GM21786 (cell line): ENCODE measurements at regions not wholly inside any gene's neighbourhood (a gene's known extent, or its start where the extent isn't known, plus 50 kb on each side); places are given as distances from the start of the nearest gene placed in this dataset.
"Not testable (repeated sequence)": the region's sequence is repeated elsewhere in the genome, so short reads cannot be mapped to it uniquely, and the experiment has no call there.

ENCODE experiments used
- ATAC-seq: cut with Tn5 transposase; IDR thresholded peaks from one replicate; pipeline ENCODE4 v1.9.1; 2021; ENCODE audit not compliant: unreplicated experiment

- ATAC-seq = no peak
Observed at GRCh38 chr7:69418869-69419670, 179.2 kb upstream of the AUTS2 start.

- no peak for ATAC-seq
Observed at GRCh38 chr7:69419934-69420333, 178.3 kb upstream of the AUTS2 start.

- no peak for ATAC-seq
Observed at GRCh38 chr7:69422574-69422985, 175.7 kb upstream of the AUTS2 start.

- ATAC-seq = no peak
Observed at GRCh38 chr7:69426705-69427104, 171.6 kb upstream of the AUTS2 start.

DNA sequence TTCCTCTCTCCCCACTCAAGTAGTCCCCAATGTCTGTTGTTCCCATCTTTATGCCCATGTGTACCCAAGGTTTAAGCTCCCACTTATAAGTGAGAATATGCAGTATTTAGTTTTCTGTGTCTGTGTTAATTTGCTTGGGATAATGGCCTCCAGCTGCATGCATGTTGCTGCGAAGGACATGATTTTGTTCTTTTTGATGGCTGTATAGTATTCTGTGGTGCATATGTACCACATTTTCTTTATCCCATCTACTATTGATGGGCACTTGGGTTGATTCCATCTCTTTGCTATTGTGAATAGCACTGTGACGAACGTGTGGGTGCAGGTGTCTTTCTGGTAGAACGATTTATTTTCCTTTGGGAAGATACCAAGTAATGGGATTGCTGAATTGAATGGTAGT lies 170.2 kb upstream of the AUTS2 start:
- ATAC-seq = no peak

GRCh38 chr7:69429911-69430383 lies 168.3 kb upstream of the AUTS2 start:
- ATAC-seq = no peak

DNA sequence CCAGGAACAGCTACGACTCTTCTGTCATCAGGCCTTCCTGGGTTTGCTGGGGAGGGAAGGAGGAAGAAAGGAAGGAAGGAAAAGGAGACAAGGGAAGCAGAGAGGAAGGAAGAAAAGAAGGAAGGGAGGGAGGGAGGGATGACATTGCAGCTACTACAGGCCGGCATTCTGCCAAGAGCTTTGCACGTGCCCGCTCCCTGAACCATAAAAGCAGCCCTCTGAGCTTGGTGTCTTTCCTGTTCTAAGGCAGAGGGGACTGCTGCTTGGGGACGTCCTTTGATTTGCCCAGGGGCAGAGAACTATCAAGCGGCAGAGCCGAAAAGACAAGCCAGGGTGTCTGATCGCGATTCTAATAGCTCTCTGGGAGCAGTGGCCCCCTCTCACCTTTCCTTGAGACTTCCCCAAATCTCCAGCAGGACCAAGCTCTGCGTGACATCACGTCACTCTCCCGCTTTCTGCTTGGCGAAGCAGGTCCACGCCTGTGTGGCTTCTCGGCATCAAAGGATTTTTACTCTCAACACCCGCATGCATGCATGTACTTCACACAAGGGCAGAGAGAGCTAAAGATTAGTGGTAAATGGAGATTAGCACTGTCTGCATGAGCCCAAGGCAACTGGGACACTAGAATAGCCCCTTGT lies 167.8 kb upstream of the AUTS2 start:
- ATAC-seq = no peak

DNA sequence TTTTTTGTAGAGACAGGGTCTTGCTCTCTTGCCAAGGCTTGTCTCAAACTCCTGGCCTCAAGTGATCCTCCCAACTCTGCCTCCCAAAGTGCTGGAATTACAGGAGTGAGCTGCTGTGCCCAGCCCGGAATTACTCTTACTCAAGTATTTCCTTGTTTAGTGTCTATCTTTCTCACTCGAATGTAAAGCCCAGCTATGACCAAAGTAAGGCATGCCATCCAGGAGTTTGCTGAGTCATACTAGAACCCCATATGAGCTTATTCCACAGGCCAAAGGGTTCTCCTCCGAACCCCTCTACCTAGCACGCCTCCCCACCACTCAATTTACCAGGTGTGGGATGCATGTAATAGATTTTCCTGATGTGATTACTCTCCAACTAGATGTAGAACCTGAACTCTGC lies 166.6 kb upstream of the AUTS2 start:
- no peak for ATAC-seq

DNA sequence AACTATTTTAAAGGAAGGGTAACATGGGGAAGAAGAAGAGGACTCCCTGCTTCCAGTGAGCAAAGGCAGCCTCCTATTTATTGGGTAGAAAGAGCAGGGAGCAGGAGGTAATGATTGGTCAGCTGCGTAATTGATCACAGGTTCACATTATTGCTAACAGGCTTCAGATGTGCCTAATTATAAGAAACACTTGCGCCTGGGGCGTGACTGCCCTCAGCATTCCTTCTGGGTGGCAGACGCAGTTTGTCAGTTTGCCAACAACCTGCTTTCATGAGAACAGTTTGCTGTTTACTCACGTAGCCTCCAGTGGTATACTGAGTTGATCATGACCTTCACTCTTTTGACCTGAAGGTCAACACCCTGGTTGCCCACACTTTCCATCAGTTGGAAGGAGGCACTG lies 166.0 kb upstream of the AUTS2 start:
- ATAC-seq = not testable (repeated sequence)

DNA sequence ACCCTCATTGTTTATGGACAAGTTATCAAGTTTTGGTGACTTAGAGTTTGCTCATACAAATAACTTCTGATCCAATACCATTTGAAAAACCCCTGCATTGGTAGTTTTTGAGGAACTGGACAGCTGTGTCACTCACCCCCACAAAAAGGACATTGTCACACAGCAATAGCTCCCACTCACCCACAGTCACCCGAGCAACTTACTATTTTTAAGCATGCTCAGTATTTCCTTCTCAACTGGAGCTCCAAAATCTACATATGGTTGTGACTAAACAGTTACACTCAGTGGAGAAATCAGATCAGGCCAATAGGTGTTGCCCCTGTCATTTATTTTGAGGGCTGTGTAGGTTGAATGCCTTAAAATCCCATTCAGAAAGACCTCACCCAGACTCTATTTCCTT lies 165.2 kb upstream of the AUTS2 start:
- no peak for ATAC-seq

DNA sequence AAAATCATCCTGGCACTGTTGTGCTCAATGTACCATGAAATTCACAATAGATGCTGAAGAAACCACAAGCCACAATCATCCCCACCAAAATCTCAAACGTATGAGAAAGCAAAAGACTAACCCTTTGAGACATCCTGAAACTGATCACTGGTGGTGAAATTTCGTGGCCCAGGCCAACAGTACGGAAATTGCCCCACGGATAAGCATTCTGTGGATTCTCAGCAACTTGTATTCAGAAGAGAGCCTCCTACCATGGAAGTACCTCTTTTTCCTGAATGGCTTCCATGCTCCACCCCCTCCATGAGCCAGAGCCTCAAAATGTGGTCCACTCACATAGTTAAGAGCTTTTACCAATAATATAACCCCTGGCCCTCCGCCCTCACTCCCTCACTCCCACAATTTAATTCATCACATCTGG lies 163.9 kb upstream of the AUTS2 start:
- ATAC-seq = no peak

GRCh38 chr7:69435711-69436110 lies 162.6 kb upstream of the AUTS2 start:
- no peak for ATAC-seq

DNA sequence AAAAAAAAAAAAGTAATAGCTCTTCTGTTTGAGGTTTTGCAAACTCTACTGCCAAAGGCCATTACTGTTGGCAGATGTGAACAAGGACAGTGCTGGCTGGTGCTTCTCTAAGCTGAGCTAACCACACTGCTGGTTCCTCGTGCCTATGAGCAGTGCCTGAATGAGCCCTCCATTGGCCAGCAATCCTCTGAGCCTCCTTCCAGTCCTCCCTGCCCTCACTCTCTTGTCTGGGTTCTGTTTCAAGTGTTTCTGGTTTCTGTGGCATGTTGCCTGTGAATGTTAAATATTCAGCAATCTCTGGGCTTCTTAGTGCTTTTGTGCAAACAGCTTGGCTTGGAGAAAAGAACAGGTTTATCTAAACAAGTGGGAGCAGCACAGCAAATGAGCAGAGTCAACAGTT lies 161.3 kb upstream of the AUTS2 start:
- ATAC-seq = no peak

- ATAC-seq = no peak
Observed at GRCh38 chr7:69438584-69439412, 159.5 kb upstream of the AUTS2 start.

DNA sequence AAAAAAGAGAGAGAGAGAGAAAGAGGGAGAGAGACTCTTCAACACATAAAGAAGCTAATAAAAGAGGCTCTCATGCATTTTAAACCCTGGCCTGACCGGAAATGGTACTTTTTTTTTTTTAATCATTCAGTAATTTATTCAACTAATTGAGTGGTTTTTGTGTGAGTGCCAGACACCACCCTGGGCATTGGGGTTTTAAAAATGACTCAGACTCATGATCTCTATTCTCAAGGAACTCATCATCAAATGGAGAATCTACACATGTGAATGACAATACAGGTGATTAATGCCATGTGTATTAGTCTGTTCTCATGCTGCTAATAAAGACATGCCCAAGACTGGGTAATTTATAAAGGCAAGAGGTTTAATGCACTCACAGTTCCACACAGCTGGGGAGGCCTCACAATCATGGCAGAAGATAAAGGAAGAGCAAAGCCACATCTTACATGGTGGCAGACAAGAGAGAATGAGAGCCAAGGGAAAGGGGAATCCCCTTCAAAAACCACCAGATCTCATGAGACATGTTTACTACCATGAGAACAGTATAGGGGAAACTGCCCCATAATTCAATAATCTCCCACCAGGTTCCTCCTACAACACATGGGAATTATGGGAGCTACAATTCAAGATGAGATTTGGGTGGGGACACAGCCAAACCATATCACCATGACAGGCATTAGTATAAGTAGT lies 158.5 kb upstream of the AUTS2 start:
- ATAC-seq = no peak

DNA sequence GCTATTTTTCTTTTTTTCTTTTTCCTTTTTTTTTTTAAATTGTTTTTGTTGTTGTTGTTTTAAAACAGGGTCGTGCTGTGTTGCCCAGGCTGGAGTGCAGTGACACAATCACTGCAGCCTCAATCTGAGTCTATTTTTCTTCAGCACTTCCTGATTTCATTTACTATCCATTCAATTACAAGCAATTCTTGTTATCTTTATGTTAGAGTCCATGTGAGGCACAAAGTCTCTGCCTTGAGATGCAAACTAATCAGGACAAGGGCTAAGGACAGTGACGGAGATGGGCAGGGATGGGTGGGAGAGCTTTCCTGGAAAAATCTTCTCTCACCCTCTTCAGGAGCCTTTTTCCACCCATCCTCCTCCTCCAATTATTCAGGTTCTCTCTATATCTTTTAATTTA lies 157.3 kb upstream of the AUTS2 start:
- ATAC-seq = no peak

GRCh38 chr7:69443136-69443535 lies 155.1 kb upstream of the AUTS2 start:
- no peak for ATAC-seq

DNA sequence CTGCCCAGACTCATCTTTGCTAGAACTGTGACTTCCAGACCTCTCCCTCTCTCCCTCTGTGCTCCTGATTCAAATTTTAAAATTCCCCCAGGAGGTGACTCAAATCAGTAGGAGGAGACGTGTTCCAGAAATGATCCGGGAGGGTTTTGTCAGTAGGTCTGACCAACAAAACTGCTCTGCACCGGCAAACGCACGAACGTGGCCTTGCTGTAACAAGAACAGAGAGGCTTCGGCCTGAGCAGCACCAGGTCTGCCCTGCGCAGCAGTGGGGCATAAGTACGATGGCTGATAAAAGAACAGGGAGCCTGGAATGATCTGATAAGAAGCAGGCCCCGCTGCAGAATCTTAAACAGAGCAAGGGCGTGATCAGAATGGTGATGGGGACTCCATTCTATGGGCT lies 152.7 kb upstream of the AUTS2 start:
- no peak for ATAC-seq

GRCh38 chr7:69446213-69446612 lies 152.1 kb upstream of the AUTS2 start:
- not testable (repeated sequence) for ATAC-seq

DNA sequence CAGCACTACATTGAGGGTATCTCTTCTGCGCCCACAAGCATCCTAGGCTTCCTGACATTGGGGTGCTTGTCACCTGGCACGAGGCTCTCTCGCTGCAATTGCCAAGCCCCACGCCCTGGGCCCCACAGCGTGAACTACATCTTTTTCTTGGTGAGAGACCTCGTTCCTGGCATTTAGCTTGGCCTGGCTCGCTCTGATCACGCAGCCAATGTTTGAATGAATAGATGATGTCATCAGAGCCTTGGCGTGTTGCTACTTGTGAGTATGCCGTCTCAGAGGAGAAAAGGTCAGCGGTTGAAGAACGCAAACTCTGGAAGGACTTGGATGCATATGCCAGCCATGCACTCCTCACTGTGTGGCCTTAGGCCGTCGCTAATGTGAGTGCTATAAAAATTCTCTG lies 150.2 kb upstream of the AUTS2 start:
- no peak for ATAC-seq

DNA sequence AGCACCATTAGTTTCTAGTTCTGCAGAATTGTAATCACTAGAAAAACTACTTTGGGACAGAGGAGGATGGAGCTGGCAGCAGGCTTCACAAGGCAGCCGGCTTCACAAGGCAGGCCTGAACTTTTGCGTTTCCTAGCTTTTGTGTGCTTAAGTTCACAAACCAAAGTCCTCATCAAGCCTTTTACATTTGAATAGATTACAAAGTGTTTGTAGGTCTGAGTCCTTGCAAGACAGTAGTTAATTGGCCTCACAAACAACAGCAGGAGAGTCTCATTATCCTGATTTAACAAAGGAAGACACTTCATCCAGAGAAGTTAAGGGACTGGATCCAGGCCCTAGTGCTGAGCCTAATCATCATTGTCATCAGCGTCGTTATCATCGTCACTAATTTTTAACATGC lies 147.8 kb upstream of the AUTS2 start:
- ATAC-seq = no peak
